HEK293T (cell line): ENCODE measurements at regions not wholly inside any gene's neighbourhood (a gene's known extent, or its start where the extent isn't known, plus 50 kb on each side); places are given as distances from the start of the nearest gene placed in this dataset.

ENCODE experiments used
- ARNT ChIP-seq: fragments of 450-650 bp; IDR thresholded peaks from 2 replicates; pipeline ENCODE4 v1.6.1; 2017; ENCODE audit warnings: mild to moderate bottlenecking
- ELF4 ChIP-seq: fragments of 450-650 bp; IDR thresholded peaks from 2 replicates; pipeline ENCODE4 v1.6.1; 2017; ENCODE audit warnings: antibody characterized with exemption
- FOXA1 ChIP-seq: fragments of 450-650 bp; IDR thresholded peaks from 2 replicates; pipeline ENCODE4 v1.6.1; 2016; ENCODE audit warnings: mild to moderate bottlenecking
- FOXK2 ChIP-seq: fragments of 450-650 bp; IDR thresholded peaks from 2 replicates; pipeline ENCODE4 v1.6.1; 2016; ENCODE audit warnings: mild to moderate bottlenecking
- FOXM1 ChIP-seq: fragments of 450-650 bp; IDR thresholded peaks from 2 replicates; pipeline ENCODE4 v1.6.1; 2017; ENCODE audit warnings: mild to moderate bottlenecking, borderline replicate concordance
- HDGF ChIP-seq: fragments of 450-650 bp; IDR thresholded peaks from 2 replicates; pipeline ENCODE4 v1.6.1; 2017; ENCODE audit warnings: antibody characterized with exemption, borderline replicate concordance
- L3MBTL2 ChIP-seq: fragments of 450-650 bp; conservative IDR thresholded peaks from 2 replicates; pipeline ENCODE4 v1.6.1; 2016; ENCODE audit warnings: mild to moderate bottlenecking
- NFRKB ChIP-seq: fragments of 450-650 bp; IDR thresholded peaks from 2 replicates; pipeline ENCODE4 v1.6.1; 2016; ENCODE audit warnings: mild to moderate bottlenecking, moderate library complexity
- SP1 ChIP-seq: fragments of 450-650 bp; IDR thresholded peaks from 2 replicates; pipeline ENCODE4 v1.6.1; 2017
- SUZ12 ChIP-seq: fragments of 450-650 bp; IDR thresholded peaks from 2 replicates; pipeline ENCODE4 v1.6.1; 2016; ENCODE audit warnings: mild to moderate bottlenecking
- TARDBP ChIP-seq: fragments of 450-650 bp; IDR thresholded peaks from 2 replicates; pipeline ENCODE4 v1.6.1; 2016
- ZNF384 ChIP-seq: fragments of 450-650 bp; IDR thresholded peaks from 2 replicates; pipeline ENCODE4 v1.6.1; 2016

GRCh38 chr6:1222728-1223595 is 88.9 kb upstream of the FOXQ1 start:
- no peak for TF ChIP-seq ZNF384
- no peak for TF ChIP-seq ELF4
- no peak for TF ChIP-seq ARNT
- TF ChIP-seq SP1: no peak
- TF ChIP-seq NFRKB: no peak
- TF ChIP-seq SUZ12: no peak
- no peak for TF ChIP-seq FOXK2
- TF ChIP-seq HDGF: no peak
- no peak for TF ChIP-seq TARDBP
- no peak for TF ChIP-seq FOXA1
- no peak for TF ChIP-seq FOXM1
- TF ChIP-seq L3MBTL2: no peak
